ENCODE measurements at regions not wholly inside any gene's neighbourhood (a gene's known extent, or its start where the extent isn't known, plus 50 kb on each side); places are given as distances from the start of the nearest gene placed in this dataset.

DNA sequence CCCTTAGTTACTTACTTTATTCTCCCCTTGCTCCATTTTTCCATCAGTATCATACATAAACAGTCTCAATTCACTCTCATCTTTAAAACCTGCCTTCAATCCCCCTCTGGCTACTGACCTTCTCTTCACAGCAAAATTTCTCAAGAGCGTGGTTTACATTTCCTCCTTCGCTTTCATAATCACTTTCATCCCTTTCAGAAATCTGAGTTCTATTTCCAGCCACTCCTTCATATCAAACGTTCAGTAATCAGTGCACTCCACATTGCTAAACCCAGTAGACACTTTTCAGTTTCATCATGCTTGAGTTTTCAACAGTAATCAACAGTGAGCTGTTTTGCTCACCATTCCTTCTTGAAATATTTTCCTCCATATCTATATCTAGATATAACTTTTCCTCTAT, 176.7 kb upstream of the HSF2 start:
- no peak for ATAC-seq
- in situ Hi-C loops (cut with HindIII; ENCODE audit: low pct_unique_long_range_greater_than_20kb, low sequenced_read_pairs) = no loop called here
- no peaks in the 10 kb centered on the region for H3K36me3 ChIP-seq (ENCODE audit: control insufficient read depth, insufficient read depth, low read length)
- CTCF ChIA-PET = no interaction called here
- no peaks in the 10 kb centered on the region for H3K4me1 ChIP-seq (ENCODE audit: control insufficient read depth, insufficient read depth, low read length)
- H3K9me3 ChIP-seq (ENCODE audit: control insufficient read depth, insufficient read depth, low read depth, low read length) = no peaks in the 10 kb centered on the region
- no peak for DNase-seq (ENCODE audit: low read depth, low spot score)
- no TSS peak for BruUV-seq (replicated peaks)
- TF ChIP-seq POLR2AphosphoS5 (IDR thresholded peaks at IDR 0.05; ENCODE audit: low read depth, low read length) (no peak), SIN3A (IDR thresholded peaks at IDR 0.05; ENCODE audit: borderline replicate concordance, insufficient read depth, low read depth, low read length) (no peak), TCF7L2 (IDR thresholded peaks at IDR 0.05; ENCODE audit: low read depth, low read length) (no peak)
- TF ChIP-seq, protein P1, sequence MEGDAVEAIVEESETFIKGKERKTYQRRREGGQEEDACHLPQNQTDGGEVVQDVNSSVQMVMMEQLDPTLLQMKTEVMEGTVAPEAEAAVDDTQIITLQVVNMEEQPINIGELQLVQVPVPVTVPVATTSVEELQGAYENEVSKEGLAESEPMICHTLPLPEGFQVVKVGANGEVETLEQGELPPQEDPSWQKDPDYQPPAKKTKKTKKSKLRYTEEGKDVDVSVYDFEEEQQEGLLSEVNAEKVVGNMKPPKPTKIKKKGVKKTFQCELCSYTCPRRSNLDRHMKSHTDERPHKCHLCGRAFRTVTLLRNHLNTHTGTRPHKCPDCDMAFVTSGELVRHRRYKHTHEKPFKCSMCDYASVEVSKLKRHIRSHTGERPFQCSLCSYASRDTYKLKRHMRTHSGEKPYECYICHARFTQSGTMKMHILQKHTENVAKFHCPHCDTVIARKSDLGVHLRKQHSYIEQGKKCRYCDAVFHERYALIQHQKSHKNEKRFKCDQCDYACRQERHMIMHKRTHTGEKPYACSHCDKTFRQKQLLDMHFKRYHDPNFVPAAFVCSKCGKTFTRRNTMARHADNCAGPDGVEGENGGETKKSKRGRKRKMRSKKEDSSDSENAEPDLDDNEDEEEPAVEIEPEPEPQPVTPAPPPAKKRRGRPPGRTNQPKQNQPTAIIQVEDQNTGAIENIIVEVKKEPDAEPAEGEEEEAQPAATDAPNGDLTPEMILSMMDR (IDR thresholded peaks at IDR 0.05) = no peak
- TF ChIP-seq, protein P2, sequence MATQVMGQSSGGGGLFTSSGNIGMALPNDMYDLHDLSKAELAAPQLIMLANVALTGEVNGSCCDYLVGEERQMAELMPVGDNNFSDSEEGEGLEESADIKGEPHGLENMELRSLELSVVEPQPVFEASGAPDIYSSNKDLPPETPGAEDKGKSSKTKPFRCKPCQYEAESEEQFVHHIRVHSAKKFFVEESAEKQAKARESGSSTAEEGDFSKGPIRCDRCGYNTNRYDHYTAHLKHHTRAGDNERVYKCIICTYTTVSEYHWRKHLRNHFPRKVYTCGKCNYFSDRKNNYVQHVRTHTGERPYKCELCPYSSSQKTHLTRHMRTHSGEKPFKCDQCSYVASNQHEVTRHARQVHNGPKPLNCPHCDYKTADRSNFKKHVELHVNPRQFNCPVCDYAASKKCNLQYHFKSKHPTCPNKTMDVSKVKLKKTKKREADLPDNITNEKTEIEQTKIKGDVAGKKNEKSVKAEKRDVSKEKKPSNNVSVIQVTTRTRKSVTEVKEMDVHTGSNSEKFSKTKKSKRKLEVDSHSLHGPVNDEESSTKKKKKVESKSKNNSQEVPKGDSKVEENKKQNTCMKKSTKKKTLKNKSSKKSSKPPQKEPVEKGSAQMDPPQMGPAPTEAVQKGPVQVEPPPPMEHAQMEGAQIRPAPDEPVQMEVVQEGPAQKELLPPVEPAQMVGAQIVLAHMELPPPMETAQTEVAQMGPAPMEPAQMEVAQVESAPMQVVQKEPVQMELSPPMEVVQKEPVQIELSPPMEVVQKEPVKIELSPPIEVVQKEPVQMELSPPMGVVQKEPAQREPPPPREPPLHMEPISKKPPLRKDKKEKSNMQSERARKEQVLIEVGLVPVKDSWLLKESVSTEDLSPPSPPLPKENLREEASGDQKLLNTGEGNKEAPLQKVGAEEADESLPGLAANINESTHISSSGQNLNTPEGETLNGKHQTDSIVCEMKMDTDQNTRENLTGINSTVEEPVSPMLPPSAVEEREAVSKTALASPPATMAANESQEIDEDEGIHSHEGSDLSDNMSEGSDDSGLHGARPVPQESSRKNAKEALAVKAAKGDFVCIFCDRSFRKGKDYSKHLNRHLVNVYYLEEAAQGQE (IDR thresholded peaks at IDR 0.05; ENCODE audit: insufficient read depth in 1 of 2, low read depth in 2 of 2, low read length in 1 of 2) = no peak
- intact Hi-C loops (cut with micrococcal nuclease; ENCODE audit: unreplicated experiment) = no loop called here
- POLR2A ChIA-PET = no interaction called here
- H3K27me3 ChIP-seq (ENCODE audit: control insufficient read depth, insufficient read depth, low read length) = no peaks in the 10 kb centered on the region
- H3K4me3 ChIP-seq (ENCODE audit: low read depth in 2 of 2, low read length in 2 of 2) = no peak overlapping the region
- H3K27ac ChIP-seq (ENCODE audit: low read length) = no peak overlapping the region

DNA sequence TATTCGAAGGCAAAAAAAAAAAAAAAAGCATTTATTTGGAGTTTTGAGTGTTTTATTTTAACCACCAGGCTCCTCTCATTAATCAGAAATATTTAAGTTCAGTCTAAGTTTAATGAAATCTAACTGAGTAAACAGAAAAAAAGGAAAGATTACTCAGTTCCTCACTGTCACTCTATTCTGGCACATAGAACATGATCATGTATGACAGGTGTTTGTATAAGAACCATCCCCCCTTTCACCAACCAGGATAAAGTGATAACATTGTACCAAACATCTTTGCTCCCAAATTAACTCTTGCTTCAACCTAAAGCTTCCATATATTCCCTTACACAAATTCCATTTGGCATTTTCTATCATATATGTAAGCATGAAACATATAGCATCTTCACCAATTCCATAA, 176.2 kb upstream of the HSF2 start:
- POLR2A ChIA-PET = no interaction called here
- H3K4me3 ChIP-seq (ENCODE audit: low read depth in 2 of 2, low read length in 2 of 2) = no peak overlapping the region
- no peaks in the 10 kb centered on the region for H3K27me3 ChIP-seq (ENCODE audit: control insufficient read depth, insufficient read depth, low read length)
- no peaks in the 10 kb centered on the region for H3K9me3 ChIP-seq (ENCODE audit: control insufficient read depth, insufficient read depth, low read depth, low read length)
- no peaks in the 10 kb centered on the region for H3K36me3 ChIP-seq (ENCODE audit: control insufficient read depth, insufficient read depth, low read length)
- in situ Hi-C loops (cut with HindIII; ENCODE audit: low pct_unique_long_range_greater_than_20kb, low sequenced_read_pairs) (no loop called here), intact Hi-C loops (cut with micrococcal nuclease; ENCODE audit: unreplicated experiment) (no loop called here)
- CTCF ChIA-PET = no interaction called here
- no peaks in the 10 kb centered on the region for H3K4me1 ChIP-seq (ENCODE audit: control insufficient read depth, insufficient read depth, low read length)
- TF ChIP-seq POLR2AphosphoS5 (IDR thresholded peaks at IDR 0.05; ENCODE audit: low read depth, low read length) = no peak
- TF ChIP-seq TCF7L2 (IDR thresholded peaks at IDR 0.05; ENCODE audit: low read depth, low read length) = no peak
- TF ChIP-seq, protein P2 (IDR thresholded peaks at IDR 0.05; ENCODE audit: insufficient read depth in 1 of 2, low read depth in 2 of 2, low read length in 1 of 2) = no peak
- TF ChIP-seq, protein P1 (IDR thresholded peaks at IDR 0.05) = no peak
- no peak for TF ChIP-seq SIN3A (IDR thresholded peaks at IDR 0.05; ENCODE audit: borderline replicate concordance, insufficient read depth, low read depth, low read length)
- no peak overlapping the region for H3K27ac ChIP-seq (ENCODE audit: low read length)
- ATAC-seq = no peak
- no peak for DNase-seq (ENCODE audit: low read depth, low spot score)
- BruUV-seq (replicated peaks) = no TSS peak

Data from Panc1 (cell line).